ENCODE measurements at regions not wholly inside any gene's neighbourhood (a gene's known extent, or its start where the extent isn't known, plus 50 kb on each side); places are given as distances from the start of the nearest gene placed in this dataset.

DNA sequence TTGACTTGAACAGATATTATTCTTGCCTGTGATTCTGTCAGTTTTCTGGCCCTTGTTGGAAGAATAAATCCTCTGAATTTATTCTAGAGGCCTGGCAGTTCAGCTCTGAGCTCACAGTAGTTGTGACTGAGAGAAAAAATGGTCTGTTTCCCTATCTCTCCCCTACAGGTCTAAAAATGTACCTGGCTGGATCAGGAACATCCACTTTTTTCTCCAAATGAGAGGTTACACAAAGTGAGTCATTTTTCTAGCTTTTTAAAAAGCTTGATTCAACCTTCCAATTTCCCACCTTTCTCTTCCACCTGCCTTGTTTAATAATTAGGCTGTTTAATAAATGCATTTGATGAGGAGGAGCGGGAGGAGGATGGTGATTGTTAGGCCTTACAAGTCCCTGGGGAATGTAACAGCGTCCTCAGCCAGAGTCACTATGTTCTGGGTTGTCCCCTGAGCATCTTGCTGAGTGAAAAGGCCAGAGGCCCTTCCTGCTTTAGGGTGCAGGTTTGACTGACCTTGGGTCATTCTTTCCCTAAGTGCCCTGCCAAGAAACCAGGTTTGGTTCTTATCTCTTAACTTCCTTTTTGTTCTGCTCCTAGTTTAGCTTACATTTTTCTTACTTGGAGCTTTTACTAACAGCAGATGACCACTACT lies 91.7 kb upstream of the FUT8 start:
- TF ChIP-seq, protein P1, sequence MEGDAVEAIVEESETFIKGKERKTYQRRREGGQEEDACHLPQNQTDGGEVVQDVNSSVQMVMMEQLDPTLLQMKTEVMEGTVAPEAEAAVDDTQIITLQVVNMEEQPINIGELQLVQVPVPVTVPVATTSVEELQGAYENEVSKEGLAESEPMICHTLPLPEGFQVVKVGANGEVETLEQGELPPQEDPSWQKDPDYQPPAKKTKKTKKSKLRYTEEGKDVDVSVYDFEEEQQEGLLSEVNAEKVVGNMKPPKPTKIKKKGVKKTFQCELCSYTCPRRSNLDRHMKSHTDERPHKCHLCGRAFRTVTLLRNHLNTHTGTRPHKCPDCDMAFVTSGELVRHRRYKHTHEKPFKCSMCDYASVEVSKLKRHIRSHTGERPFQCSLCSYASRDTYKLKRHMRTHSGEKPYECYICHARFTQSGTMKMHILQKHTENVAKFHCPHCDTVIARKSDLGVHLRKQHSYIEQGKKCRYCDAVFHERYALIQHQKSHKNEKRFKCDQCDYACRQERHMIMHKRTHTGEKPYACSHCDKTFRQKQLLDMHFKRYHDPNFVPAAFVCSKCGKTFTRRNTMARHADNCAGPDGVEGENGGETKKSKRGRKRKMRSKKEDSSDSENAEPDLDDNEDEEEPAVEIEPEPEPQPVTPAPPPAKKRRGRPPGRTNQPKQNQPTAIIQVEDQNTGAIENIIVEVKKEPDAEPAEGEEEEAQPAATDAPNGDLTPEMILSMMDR (IDR thresholded peaks at IDR 0.05): no peak
- no peak for TF ChIP-seq POLR2A (IDR thresholded peaks at IDR 0.05)
